DMS53 treated with DMSO at 0.1 percent for 48 hours (cell line): ENCODE measurements at regions not wholly inside any gene's neighbourhood (a gene's known extent, or its start where the extent isn't known, plus 50 kb on each side); places are given as distances from the start of the nearest gene placed in this dataset.

Experiments used
- DNase-seq: peaks from one replicate; lab custom pipeline; 2025; ENCODE audit not compliant: unreplicated experiment; lab: John Stamatoyannopoulos, UW

DNA sequence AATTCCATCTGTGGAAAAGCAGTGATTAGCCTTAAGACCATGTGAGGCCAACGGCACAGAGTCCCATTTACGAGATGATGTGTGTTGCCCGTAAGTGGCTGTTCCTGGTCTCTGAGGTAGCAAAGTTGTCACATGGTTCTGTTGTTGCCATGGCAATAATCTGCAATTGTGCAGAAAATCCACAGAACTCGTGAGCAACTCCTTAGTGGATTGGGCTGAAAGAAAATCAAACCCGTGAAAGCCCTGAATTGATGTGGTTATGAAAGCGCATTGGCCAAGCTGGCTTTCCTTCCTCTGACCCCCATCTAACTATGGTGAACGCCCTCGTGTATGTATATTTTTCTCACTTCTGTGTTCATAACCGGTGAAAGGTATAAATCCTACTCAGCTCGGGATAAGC, 614.7 kb downstream of the EBF1 start:
- no peak for DNase-seq

- no peak for DNase-seq
Observed at GRCh38 chr5:158484150-158484549, 615.6 kb downstream of the EBF1 start.

DNA sequence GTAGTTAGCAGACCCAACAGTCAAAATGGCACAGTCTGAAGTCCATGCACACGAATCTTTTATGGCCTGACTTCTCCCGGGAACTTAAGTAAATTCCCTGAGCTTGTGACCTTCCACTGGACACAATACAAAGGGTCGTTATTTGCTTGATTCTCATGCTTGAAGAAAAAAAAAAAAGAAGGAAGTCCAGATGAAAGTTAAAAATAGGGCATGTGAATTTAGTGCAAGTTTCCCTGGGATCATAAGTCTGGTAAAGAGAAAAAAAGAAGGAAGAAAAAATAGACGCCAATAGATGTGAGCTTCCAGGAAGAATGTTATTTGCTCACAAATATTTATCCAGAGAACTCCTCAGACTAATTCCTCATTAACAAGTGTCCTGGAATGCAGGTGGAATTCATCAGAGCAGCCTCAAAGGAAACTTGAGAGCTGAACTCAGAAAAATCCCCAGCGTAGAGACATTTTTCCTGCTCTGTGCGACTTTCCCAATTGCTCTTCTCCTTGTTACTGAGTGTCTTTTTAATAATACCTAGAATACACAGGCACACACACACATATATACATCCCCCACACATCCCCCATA, 616.3 kb downstream of the EBF1 start:
- no peak for DNase-seq

GRCh38 chr5:158482125-158482524, 617.6 kb downstream of the EBF1 start:
- no peak for DNase-seq

DNA sequence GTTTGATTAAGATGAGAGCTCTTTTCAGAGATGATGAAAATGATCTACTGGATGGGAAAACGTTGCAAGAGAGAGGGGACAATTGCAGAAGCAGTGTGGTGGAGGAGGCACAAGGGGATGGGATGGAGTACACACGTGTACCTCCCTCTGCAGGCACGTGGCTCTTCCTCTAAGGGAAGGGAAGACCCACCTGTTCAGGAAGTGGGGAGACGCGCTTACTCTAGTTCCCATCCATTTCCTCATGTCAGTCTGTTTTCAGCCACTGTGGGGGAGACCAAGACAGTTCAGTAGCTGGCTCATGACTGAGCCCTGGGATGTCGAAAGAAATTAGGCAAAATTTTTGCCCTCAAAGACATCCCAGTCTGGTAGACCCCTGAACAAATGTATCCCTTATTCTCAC, 619.2 kb upstream of the CLINT1 start:
- no peak for DNase-seq

- no peak for DNase-seq
Observed at GRCh38 chr5:158477214-158477613, 618.3 kb upstream of the CLINT1 start.

GRCh38 chr5:158473016-158473635, 614.2 kb upstream of the CLINT1 start:
- DNase-seq = no peak

GRCh38 chr5:158471535-158471924, 612.6 kb upstream of the CLINT1 start:
- DNase-seq = no peak

GRCh38 chr5:158470764-158471534, 612.0 kb upstream of the CLINT1 start:
- DNase-seq = no peak

DNA sequence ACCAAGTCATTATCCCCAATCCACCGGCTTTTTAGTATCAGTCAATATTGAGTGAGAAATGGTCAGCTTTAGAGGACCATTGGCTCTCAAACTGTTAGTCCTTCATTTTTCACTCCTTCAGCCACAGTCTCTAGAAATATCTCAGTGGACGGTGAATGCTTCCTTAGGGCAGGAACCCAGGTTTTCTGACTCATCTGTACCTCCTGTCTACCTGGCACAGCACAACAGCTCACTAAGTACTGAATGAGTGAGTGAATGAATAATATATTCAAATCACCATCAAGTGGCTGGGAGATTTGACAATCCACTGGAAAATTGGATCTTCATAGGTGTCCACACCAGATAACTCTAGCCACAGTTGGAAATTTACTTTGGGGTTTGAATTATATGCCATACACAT, 609.5 kb upstream of the CLINT1 start:
- DNase-seq = no peak

GRCh38 chr5:158466191-158466590, 607.2 kb upstream of the CLINT1 start:
- no peak for DNase-seq

GRCh38 chr5:158465086-158465972, 606.4 kb upstream of the CLINT1 start:
- no peak for DNase-seq

- no peak for DNase-seq
Observed at GRCh38 chr5:158464383-158464782, 605.4 kb upstream of the CLINT1 start.

- no peak for DNase-seq
Observed at GRCh38 chr5:158463938-158464337, 605.0 kb upstream of the CLINT1 start.

DNA sequence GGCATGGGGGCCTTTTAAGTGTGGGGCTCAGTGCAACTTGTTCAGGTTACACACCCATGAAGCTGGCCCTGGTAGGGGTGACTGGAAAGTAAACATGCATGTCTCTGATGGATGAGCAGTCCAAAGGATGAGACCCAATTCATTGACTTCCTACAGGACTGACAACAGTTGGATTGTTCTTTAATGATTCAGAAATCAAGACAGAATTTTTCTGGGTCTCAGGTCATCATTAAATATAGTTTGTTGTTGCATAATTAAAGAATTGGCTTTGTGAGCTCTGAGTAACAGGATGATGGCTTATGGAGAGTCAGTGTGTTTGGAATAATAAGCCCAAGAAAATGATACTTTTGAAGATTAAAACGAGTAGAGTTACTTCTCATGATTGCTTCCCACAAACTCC, 604.2 kb upstream of the CLINT1 start:
- DNase-seq = no peak

GRCh38 chr5:158462349-158463114, 603.6 kb upstream of the CLINT1 start:
- no peak for DNase-seq

- no peak for DNase-seq
Observed at GRCh38 chr5:158461240-158461854, 602.4 kb upstream of the CLINT1 start.

GRCh38 chr5:158458086-158458485, 599.1 kb upstream of the CLINT1 start:
- DNase-seq = no peak

- peak; percentile 23 for DNase-seq
Observed at GRCh38 chr5:158456756-158457155, 597.8 kb upstream of the CLINT1 start.

DNA sequence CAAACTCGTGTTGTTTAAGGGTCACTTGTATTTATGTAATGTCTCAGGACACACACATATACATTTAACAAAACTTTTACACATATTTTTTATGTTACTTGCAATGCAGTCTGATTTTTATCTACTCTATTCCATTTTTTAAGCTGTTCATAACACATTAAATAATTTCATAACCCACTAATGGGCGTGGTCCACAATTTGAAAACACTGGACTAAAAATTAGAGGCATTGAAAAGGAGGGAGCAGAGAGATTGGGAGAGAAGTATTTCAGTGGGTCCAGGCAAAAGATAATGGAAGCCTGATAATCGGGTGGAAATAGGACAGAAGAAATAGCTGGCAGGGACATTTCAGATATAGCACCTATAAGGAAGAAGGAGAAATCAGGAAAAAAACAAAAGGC, 597.3 kb upstream of the CLINT1 start:
- DNase-seq = no peak
